T-helper 2 cell (primary cell): ENCODE measurements at regions not wholly inside any gene's neighbourhood (a gene's known extent, or its start where the extent isn't known, plus 50 kb on each side); places are given as distances from the start of the nearest gene placed in this dataset.

Experiments
- DNase-seq, 5 experiments: peaks; one replicate each; pipeline versions ENCODE4 v3.0.0 to v3.0.0-alpha.2; 2012 to 2022

GRCh38 chr2:7906431-7906830 is 775.4 kb upstream of the ID2 start:
- DNase-seq: no peak

DNA sequence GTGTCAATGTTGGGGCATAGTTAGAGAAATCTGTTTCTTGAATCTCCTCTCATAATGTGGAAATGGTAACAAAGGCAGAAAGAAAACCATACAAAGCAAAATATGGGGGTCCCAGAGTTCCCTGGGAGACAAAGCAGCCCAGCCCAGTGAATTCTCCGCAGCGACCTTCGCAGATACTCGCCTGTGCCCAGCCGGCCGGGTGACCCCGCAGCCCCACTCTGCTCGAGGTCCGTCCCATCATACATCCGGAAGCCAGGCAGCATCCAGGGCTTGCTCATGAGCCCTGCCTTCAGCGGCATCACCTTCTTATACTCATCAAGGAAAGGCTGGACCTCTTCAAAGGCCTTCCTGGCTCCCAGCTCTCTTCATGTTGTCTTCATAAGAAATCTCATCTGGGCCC is 774.8 kb upstream of the ID2 start:
- DNase-seq: no peak

GRCh38 chr2:7910752-7911151 is 771.1 kb upstream of the ID2 start:
- no peak for DNase-seq

DNA sequence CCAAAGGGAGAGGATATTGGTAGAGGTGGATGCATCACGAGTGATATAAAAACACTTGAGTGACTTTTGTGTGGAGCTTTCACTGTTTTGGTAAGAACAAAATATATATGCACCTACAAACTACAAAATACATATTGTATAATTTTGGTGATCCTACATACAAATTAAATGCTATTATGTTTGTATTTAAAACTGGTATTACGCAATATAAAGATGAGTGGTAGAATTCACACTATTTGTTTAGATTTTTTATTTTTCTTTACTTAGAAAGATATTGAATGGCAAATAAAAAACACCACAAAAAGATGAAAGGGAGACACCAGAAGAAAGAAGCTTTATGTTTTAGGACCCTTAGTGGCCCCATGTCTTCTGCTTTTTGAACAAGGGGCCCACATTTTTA is 770.7 kb upstream of the ID2 start:
- no peak for DNase-seq

- DNase-seq: no peak
Measured at GRCh38 chr2:7913974-7914373, 767.9 kb upstream of the ID2 start.

DNA sequence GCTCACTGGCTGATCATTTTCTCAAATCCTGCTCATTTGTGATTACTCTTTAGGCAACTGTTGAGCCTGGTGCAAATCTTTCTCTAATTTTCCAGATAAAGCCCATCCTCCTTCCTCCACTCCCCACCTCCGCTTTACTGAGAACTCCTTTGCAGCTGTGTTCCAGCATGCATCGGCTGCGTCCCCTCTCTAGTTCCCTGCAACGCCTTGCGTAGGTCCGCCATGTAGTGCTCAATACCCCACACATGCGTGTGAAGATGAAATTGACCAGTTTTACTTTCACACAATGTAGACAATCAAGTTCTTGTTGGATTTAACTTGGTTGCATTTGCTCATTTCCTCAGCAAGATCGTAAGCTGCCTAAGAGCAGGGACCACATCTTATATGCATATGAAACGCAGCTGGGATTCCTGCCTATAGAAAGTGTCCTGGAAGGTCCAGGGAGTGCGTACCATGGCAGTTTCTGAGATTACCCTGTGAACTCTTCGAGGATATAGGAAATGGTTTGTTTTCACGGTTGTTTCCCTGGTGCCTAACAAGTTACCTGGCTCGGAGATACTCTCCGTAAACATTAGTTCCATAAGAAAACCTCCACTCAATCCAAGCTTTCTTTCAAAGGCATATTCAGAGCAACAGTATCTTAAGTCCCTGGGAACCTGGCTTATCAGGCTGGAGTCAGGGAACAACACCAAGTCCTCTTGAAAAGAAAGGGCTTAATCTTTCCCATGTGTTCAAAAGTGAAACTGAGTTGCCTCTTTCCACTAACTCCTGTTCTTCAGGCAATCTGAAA is 766.4 kb upstream of the ID2 start:
- DNase-seq: no peak

DNA sequence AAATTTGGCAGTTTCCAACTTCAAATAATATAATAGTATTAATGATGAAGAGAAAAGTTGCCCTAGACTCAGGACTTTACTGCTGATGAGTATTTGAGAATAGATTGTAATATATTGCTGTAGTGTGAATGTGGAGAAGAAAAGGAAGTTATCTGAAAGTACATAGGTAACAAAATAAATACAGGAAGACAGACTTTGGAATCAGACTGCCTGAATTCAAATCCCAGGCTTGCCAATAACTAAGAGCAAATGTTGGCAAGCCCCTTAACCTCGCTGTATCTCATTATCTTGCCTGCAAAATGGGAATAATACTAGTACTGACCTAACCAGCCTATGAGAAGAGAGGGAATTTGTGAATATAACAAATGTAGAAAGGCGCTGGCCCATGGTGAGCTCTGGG is 765.2 kb upstream of the ID2 start:
- DNase-seq: no peak

DNA sequence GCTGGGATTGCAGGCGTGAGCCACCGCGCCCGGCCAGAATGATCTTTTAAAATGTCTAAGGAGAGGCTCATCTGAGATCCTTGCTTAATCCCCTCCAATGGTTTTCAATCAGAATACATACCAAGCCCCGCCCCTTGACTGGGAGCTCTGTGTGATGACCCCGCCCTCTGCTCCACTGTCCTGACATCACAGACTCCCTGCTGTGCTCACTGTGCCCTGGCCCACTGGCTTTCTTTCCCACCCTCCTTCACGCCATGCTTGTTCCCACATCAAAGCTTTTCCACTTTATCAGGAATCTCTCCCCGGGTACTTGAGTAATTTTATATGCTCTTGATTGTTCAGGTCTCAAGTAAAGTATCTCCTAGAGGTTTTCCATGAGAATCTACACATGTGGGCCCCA is 762.3 kb upstream of the ID2 start:
- DNase-seq: no peak

GRCh38 chr2:7924023-7924762 is 757.7 kb upstream of the ID2 start:
- no peak for DNase-seq

GRCh38 chr2:7925506-7925905 is 756.4 kb upstream of the ID2 start:
- no peak for DNase-seq

GRCh38 chr2:7927691-7928090 is 754.2 kb upstream of the ID2 start:
- DNase-seq: no peak

DNA sequence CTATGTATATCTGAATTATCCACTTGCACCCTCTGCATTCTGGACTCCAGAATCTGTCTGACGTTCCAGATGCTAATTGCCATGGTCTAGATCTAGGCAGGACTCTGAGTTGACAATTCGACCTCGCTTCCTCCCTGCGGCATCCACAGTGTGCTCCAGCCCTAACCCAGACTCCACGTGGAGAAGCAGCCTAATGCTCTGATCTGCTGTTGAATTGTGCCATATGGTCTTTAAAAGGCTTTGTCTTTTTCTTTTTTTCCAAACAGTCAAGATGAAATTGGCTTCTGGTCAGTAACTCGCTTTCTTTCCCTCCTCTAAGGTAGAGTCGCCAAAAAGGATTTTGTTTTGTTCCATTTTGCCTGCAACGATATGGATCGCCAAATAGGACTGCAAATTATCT is 752.6 kb upstream of the ID2 start:
- DNase-seq: no peak

DNA sequence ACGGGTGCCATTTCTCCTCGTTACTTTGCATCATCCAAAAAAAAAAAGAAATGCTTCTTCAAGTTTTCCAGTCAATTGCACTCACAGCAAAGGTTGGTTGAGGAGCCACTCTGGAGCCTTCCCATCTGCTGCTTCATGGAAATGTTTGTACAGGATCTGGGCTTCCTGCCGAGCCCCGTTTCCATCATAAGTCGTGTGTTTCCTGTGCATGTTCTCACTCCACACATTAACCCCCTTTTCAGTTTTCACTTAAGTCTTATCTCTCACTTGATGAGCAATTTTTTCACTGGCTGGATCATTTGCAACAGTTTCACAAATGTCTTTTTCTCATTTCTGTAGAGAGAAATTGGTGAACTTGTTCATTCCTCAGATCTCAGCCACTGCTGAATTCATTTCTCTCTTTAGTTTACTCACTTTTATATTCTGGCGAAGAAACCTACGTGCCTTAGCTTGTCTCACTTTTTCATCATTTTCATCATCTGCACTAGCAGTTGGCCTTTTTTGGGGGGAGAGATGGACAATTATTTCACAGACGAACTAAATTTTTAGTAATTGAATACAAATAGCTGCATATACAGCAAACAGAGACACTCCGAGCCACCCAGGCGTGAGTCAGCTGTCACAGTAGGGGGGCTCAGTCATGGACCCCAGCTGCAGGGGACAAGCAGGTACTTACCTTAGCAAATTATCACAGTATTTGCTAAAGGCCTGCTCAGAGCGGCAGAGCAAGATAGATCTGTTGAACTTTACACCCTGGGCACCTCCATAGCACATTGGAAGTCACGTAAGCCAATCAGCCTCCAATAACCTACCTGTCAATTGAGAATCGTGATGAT is 750.8 kb upstream of the ID2 start:
- DNase-seq: peak in 1 of 5 experiments; percentile 85

DNA sequence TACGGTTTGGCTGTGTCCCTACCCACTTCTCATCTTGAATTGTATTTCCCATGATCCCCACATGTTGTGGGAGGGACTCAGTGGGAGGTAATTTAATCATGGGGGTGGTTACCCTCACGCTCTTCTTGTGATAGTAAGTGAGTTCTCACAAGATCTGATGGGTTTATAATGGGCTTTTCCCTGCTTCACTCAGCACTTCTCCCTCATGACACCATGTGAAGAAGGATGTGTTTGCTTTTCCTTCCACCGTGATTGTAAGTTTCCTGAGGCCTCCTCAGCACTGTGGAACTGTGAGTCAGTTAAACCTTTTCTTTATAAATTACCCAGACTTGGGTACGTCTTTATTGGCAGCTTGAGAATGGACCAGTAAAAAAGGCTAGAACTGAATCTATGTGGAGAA is 750.0 kb upstream of the ID2 start:
- DNase-seq: peak in 1 of 5 experiments; percentile 45

DNA sequence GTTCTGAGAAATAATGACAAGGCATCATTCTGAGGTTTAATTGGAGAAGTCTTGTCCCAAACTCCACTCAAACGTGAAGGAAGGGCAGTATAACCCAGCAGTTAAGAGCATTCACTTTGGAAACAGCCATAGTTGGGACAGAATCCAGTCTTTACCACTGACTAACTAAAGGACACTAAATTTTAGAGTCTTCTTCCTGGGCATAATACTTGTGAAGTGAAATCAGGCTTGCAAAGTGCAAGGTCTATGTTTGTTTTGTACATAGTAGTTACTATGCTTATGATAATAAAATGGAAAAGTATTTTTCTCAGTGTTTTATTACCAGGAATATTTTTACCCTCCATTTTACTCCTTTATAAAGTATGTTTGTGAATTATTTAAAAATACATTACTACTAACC is 748.2 kb upstream of the ID2 start:
- no peak for DNase-seq

- no peak for DNase-seq
Measured at GRCh38 chr2:7934476-7934875, 747.4 kb upstream of the ID2 start.

- no peak for DNase-seq
Measured at GRCh38 chr2:7937082-7937481, 744.8 kb upstream of the ID2 start.

DNA sequence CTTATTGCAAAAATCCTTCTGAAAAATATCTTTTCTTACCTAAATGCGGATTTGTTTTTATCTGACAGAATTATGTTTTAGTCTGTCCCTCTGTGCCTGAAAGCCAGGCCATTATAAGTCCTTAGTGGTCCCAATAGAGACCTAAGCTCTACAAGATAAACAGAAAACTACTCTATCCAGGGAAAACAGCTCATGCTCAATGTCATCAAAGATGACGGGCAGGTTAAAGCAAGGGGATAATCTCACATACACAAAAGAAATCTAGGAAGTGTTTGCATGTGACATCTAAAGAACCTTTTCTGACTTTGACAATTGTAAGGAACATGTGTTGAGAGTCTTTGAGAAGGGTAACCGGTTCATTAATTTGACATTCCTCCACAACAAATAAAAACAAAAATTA is 741.1 kb upstream of the ID2 start:
- DNase-seq: no peak

GRCh38 chr2:7943446-7943845 is 738.4 kb upstream of the ID2 start:
- no peak for DNase-seq

DNA sequence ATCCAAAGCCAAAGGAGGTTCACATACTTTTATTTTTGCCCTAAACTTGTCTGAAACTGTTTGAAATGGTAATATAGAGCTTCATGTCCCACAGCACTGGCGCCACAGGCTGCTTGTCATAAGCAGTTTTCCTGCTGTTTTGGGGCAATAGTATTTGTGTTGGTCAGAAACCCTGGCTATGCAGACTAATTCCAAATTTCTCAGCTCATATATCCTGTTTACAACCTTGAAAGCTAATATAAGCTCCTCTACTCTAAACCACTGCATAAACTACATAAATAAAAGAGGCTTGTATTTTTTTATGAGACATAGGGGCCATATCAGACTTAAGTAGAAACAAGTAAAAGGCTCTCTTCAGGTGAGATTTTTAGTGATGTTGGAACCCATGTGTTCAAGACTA is 736.8 kb upstream of the ID2 start:
- no peak for DNase-seq

GRCh38 chr2:7950035-7950612 is 731.7 kb upstream of the ID2 start:
- DNase-seq: no peak

- no peak for DNase-seq
Measured at GRCh38 chr2:7951001-7951400, 730.9 kb upstream of the ID2 start.

- DNase-seq: no peak
Measured at GRCh38 chr2:7951490-7951889, 730.4 kb upstream of the ID2 start.
